ENCODE measurements at regions not wholly inside any gene's neighbourhood (a gene's known extent, or its start where the extent isn't known, plus 50 kb on each side); places are given as distances from the start of the nearest gene placed in this dataset.
"Not testable (repeated sequence)": the region's sequence is repeated elsewhere in the genome, so short reads cannot be mapped to it uniquely, and the experiment has no call there.

GRCh38 chr18:70636991-70637390 lies 348.1 kb downstream of the SOCS6 start:
- no peak for DNase-seq

GRCh38 chr18:70634576-70635147 lies 345.8 kb downstream of the SOCS6 start:
- DNase-seq: no peak

- DNase-seq: no peak
These were observed 338.4 kb downstream of the SOCS6 start for GRCh38 chr18:70627182-70627802.

- no peak for DNase-seq
These were observed 334.0 kb downstream of the SOCS6 start for GRCh38 chr18:70622622-70623419.

- no peak for DNase-seq
These were observed 332.9 kb downstream of the SOCS6 start for GRCh38 chr18:70621710-70622109.

GRCh38 chr18:70620837-70621612 lies 332.2 kb downstream of the SOCS6 start:
- no peak for DNase-seq

- no peak for DNase-seq
These were observed 328.3 kb downstream of the SOCS6 start for GRCh38 chr18:70617020-70617763.

- DNase-seq: no peak
These were observed 311.5 kb downstream of the SOCS6 start for GRCh38 chr18:70600225-70600925.

GRCh38 chr18:70598406-70598805 lies 309.6 kb downstream of the SOCS6 start:
- DNase-seq: no peak

GRCh38 chr18:70582981-70583380 lies 294.1 kb downstream of the SOCS6 start:
- no peak for DNase-seq

- no peak for DNase-seq
These were observed 289.6 kb downstream of the SOCS6 start for GRCh38 chr18:70578480-70578879.

GRCh38 chr18:70577023-70577420 lies 288.2 kb downstream of the SOCS6 start:
- no peak for DNase-seq

- no peak for DNase-seq
These were observed 287.6 kb downstream of the SOCS6 start for GRCh38 chr18:70576276-70577022.

- DNase-seq: not testable (repeated sequence)
These were observed 286.1 kb downstream of the SOCS6 start for GRCh38 chr18:70574951-70575350.

- not testable (repeated sequence) for DNase-seq
These were observed 280.8 kb downstream of the SOCS6 start for GRCh38 chr18:70569647-70570046.

GRCh38 chr18:70559446-70559845 lies 270.6 kb downstream of the SOCS6 start:
- DNase-seq: no peak

- no peak for DNase-seq
These were observed 269.5 kb downstream of the SOCS6 start for GRCh38 chr18:70558371-70558770.

- DNase-seq: no peak
These were observed 266.1 kb downstream of the SOCS6 start for GRCh38 chr18:70554854-70555445.

GRCh38 chr18:70553936-70554260 lies 265.1 kb downstream of the SOCS6 start:
- no peak for DNase-seq

- no peak for DNase-seq
These were observed 264.5 kb downstream of the SOCS6 start for GRCh38 chr18:70553245-70553935.
